ENCODE measurements at regions not wholly inside any gene's neighbourhood (a gene's known extent, or its start where the extent isn't known, plus 50 kb on each side); places are given as distances from the start of the nearest gene placed in this dataset.

DNA sequence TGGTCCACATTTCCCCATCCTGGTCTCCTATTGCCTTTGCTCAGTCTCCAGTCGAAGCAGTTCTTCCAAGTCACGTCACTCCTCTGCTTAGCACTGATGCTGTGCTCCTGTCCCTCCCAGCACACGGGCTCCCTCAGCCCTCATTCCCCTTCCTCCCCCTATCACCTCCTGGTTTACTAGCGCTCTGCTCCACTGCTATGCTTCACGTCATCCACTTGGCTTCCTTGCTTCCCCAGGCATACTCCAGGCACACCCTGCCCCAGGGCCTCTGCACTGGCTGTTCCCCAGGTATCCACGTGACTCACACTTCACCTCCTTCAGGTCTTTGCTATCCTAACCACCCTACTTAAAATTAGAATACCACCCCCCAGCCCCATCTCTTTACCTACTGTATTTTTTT lies 269.3 kb downstream of the GLI2 start:
- DNase-seq: no peak

GRCh38 chr2:121005453-121005852 lies 269.8 kb downstream of the GLI2 start:
- no peak for DNase-seq

DNA sequence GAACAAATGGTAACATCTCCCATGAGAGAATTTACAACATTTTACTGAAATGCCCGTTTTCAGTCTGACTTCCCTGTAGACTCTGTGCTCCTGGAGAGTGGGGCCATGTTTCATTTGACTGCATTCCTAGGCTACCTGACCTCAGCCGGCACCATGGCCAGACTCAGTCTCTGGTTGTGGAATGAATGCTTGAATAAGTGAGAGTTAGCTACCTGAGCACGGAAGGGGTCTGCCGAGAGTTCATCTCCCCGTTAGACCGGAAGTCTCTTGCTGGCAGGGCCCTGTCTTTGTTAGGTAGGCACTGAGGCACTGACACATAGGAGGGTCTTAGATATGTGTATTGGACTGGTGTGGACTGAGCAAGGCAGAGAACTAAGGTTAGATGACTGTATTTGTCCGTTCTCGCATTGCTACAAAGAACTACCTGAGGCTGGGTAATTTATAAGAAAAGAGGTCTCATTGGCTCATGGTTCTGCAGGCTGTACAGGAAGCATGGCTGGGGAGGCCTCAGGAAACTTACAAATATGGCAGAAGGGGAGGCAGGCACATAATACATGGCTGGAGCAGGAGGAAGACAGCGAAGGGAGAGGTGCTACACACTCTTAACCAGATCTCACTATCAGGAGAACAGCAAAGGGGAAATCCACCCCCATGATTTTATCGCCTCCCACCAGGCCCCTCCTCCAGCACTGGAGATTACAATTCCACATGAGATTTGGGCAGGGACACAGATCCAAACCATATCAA lies 271.2 kb downstream of the GLI2 start:
- DNase-seq: no peak

DNA sequence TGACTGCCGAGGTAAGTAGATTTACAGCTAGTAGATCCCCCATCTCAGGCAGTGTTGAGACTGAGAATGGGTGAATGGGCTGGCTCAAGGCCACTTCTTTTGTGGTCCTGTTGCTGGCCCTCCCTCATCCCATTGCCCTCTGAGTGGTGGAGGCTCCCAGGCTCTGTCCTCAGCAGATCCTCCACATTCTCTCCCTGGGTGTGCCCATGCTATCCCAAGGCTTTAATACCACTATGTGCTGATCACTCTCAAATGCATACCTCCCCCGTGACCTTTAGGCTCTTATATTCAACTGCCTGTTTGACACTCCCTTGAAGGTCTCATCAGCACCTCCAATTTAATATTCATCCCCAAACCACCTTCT lies 271.8 kb downstream of the GLI2 start:
- no peak for DNase-seq

DNA sequence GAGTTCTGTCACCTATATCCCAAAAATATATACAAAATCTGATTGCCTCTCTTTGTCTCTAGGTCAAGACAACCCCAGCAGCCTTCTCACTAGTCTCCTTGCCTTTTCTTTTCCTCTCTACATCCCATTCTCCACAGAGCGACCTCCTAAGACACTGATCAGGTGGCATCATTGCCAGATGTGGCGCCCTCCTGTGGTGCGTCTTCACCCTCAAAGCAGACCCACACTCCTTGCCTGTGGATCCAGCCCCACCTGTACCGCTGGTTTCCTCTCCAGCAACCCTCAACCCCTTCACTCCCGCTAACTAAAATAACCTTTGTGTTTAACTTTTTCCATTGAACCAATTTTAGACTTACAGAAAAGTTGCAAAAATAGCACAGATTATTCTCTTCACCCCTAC lies 273.3 kb downstream of the GLI2 start:
- no peak for DNase-seq

- no peak for DNase-seq
Observed at GRCh38 chr2:121010998-121011397, 274.0 kb downstream of the TFCP2L1 start.

DNA sequence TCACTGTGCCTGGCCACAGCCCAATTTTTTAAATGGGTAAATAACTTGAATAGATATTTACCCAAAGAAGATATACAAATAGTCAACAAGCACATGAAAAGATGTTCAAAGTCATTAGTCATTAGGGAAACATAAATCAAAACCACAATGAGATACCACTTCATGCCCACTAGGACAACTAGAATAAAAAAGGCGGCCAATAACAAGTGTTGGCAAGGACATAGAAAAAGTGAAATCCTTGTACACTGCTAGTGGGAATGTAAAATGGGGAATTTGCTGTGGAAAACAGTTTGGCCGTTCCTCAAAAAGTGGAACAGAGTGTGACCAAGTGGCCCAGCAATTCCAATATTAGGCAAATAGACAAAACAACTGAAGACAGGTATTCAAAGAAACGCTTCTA lies 270.1 kb downstream of the TFCP2L1 start:
- DNase-seq: no peak

- no peak for DNase-seq
Observed at GRCh38 chr2:121015971-121016485, 269.0 kb downstream of the TFCP2L1 start.

DNA sequence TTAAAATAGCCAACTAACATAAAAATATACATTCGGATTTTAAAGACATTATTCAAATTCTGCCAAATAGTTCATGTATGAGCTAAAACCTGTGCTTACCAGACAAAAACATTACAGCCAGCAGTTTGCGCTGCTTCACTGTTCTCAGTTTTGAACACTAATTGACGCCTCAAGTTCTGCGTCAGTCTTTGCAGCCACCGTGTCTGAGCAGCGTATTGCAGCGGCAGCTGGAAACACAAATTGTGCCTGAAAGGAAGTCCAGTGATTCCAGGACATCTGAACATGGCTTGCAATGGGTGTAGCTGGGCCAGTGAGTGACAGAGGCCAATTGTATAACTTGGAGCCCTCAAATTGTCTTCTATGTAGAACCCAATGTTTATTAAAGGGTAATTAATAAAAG lies 267.6 kb downstream of the TFCP2L1 start:
- no peak for DNase-seq

- DNase-seq: no peak
Observed at GRCh38 chr2:121018136-121019061, 266.6 kb downstream of the TFCP2L1 start.

DNA sequence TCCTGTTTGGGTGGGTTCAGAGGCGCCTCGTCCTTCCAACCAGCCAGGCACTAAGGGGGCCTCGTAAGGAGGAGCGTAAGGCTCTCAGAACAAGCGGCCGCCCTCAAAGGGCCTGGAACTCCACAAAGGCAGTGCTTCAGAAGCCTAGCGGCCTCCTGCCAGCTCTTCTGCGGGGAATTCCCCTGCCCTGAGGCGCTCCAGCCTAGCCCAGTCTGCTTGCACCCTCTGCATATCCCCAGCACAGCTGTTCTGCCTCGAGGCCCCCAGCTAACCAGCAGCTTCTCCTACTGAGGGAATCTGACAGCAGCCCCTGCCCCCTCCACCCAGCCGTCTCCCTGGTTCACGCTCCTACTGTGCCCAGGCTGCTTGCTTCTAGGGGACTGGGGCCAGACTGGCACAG lies 265.9 kb downstream of the TFCP2L1 start:
- no peak for DNase-seq

DNA sequence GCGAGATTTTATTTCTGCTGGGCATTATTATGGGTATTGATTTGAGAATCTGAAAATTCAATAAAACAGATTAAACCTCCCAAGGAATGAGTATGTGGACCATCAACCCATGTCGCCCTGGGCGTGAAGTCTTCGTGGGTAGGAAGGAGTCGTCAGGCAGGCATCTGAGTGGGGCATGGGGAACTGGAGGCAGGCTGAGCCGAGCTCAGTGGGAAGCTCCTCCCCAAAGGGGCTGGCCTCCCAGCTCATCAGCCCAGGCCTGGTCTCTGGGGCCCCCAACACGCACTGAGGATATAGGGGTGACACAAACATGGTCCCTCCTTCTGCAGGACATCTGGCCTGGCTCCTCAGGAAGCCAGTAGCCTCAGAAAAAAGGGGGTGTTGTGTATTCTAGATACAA lies 265.2 kb downstream of the TFCP2L1 start:
- no peak for DNase-seq

- no peak for DNase-seq
Observed at GRCh38 chr2:121021685-121022084, 263.3 kb downstream of the TFCP2L1 start.

DNA sequence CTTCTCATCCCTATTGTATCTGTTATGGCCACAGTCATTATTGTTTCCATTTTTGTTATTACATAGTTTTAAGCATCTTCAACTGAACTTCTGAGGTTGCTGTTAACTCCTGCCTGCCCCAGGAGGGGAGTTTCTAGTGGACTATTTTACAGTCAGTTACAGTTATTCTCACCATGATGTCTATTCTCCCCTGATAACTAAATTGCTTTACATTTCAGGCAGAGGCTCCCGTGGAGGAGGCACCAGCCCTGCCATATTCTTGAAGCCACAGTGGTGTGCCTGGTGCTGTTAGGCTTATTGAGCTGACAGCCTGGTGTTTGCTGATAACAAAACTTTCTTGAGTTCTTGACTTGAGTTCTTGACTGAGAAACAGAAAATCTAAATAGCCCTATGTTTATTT lies 256.4 kb downstream of the TFCP2L1 start:
- DNase-seq: no peak

GRCh38 chr2:121030523-121030922 lies 254.5 kb downstream of the TFCP2L1 start:
- no peak for DNase-seq

DNA sequence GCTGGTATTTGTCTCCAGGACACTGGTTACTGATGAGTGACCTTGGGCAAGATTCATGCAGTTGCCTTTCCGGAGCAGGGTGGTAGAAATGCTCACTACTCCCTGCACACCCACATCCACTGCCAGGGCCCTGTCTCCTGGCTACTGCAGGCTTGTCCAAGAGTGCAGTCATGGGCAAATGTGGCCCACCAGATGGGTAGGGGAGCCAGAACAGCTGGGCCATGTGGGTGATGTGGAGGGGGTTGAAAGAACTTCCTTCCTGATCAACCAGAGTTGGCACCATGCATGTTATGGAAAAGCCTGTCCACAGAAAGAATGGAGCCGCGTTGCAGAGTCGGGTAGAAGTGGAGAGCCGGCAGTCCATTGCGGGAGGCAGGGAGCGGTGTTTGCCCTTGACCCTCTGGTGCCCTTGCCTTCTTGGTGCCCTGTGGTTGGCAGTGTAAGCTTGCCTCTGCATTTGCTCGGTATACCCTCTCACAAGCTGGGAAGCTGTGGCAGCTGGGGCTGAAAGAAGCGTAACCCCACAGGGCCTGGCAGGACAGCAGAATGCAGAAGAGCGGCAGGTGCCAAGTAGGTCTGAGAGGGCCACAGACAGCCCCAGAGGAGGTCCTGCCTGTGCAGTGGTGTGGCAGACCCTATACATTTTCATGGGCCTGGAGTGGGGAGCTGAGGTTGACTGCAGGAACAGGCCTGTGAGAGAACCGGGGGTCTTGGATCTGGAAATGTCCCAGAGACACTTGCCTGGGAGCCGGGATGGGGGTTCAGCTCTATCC lies 253.2 kb downstream of the TFCP2L1 start:
- DNase-seq: no peak

DNA sequence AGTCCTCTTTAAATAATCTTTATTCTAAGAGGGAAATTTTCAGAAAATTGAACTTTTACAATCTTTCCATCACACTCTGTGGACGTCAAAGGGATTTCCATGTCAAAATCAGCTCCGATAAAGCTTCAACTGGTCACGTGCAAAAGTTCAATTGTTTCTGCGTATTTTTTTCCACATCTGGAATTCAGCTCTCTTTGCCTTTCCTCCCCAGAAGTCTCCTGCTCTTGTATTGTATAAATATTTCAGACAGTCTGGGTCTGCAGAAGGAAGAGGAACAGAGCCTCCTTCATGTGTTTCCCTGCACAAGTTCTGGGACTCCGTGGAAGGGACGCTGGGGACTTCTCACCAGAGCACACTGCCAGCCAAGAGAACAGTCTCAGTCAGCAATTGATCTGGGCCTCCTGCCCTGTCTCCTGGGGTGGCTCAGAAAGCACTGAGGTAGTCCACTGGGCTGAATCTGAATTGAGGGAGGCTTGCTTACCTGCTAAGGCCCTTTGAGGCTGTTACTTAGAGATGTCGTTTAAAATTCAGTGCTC lies 251.5 kb downstream of the TFCP2L1 start:
- no peak for DNase-seq

DNA sequence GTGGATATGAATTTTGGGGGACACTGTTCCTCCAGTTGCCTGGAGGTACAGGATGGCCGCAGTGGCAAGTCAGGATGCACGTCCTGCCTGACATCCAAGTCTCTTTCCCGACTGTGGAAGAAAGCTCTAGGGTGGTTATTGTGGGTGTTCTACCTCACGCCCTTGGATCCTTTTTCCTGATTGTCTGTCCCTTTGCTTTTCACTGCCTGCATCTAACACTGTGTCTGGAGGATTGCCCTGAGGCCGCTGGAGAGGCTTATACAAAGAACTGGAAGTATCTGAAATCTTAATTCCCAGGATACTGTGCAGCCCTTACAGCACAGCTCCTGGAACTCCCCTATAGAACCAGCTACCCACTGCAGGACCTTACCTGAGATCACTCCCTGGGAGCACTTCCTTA lies 250.5 kb downstream of the TFCP2L1 start:
- DNase-seq: no peak

GRCh38 chr2:121036226-121036692 lies 248.7 kb downstream of the TFCP2L1 start:
- DNase-seq: no peak

DNA sequence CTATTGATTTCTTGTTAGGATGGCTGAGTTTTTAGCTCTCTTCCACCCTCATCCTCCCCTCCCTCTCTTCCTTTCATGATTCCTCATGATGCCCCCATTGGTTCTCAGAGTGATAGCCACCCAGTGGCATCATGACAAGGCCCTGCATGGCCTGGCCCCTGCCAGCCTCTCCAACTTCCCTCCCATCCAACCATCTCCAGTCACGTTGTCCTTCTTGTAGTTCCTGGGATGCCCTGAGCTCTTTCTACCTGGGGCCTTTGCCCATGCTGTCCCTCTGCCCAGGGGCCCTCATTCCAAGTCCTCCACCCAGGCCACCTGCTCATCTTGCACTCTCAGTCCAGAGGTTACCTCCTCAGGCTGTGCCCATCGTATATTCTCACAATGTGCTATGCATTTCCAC lies 247.5 kb downstream of the TFCP2L1 start:
- no peak for DNase-seq

GRCh38 chr2:121038031-121038430 lies 247.0 kb downstream of the TFCP2L1 start:
- no peak for DNase-seq

GRCh38 chr2:121038431-121038830 lies 246.6 kb downstream of the TFCP2L1 start:
- no peak for DNase-seq
